Left lung (tissue), 4 donors: ENCODE measurements at regions not wholly inside any gene's neighbourhood (a gene's known extent, or its start where the extent isn't known, plus 50 kb on each side); places are given as distances from the start of the nearest gene placed in this dataset.

Experiments
- ATAC-seq: fragments of 200-7000 bp; cut with Tn5 transposase; one replicate; pipeline ENCODE4 v1.9.1; 2020; ENCODE audit warnings: moderate library complexity
- DNase-seq, 4 donors: peaks; one replicate each; pipeline ENCODE4 v3.0.0-alpha.2; 2013 to 2020
- H3K27ac ChIP-seq, 2 donors: fragments of 200-600 bp; sonication (generic) in 1 of 2; one replicate each; pipeline versions ENCODE4 v1.5.0 to v1.8.0; 2020 to 2021
- H3K27me3 ChIP-seq, 2 donors: fragments of 200-600 bp; sonication (generic) in 1 of 2; one replicate each; pipeline versions ENCODE4 v1.5.0 to v1.8.0; 2020 to 2021
- H3K36me3 ChIP-seq, 2 donors: fragments of 200-600 bp; sonication (generic) in 1 of 2; one replicate each; pipeline versions ENCODE4 v1.5.0 to v1.8.0; 2020 to 2021
- H3K4me1 ChIP-seq, 2 donors: fragments of 200-600 bp; one replicate each; pipeline ENCODE4 v1.8.0; 2021
- H3K4me3 ChIP-seq, 2 donors: fragments of 200-600 bp; sonication (generic) in 1 of 2; one replicate each; pipeline versions ENCODE4 v1.5.0 to v1.8.0; 2020 to 2021; ENCODE audit warnings: mild to moderate bottlenecking in 1 of 2
- H3K9me3 ChIP-seq, 2 donors: fragments of 200-600 bp; sonication (generic) in 1 of 2; one replicate each; pipeline versions ENCODE4 v1.5.0 to v1.8.0; 2020 to 2021
- CTCF ChIP-seq, 2 donors: fragments of 200-600 bp; sonication (generic) in 1 of 2; IDR thresholded peaks; one replicate each; pipeline versions ENCODE4 v1.5.0 to v1.8.0; 2021; ENCODE audit warnings: antibody characterized with exemption in 2 of 2
- intact Hi-C, 2 donors: fragments of 100-400 bp; cut with DNase I; formaldehyde crosslinking; loops; one replicate each; pipeline versions ENCODE4 v1.11.2 to v1.14.2; 2022
- donor health status: DM: no; HTN: yes; CAD: no.
- donor health status: DM: no; HTN: no; CAD: no.

- no peak for DNase-seq
- no peak for TF ChIP-seq CTCF (IDR thresholded peaks at IDR 0.05)
- Histone ChIP-seq H3K4me3 (no peak overlapping the region), H3K9me3 (no peaks in the 10 kb centered on the region), H3K27me3 (peaks cover 5 to 16% of the 10 kb centered on the region in 2 donors), H3K4me1 (no peaks in the 10 kb centered on the region), H3K27ac (no peak overlapping the region), H3K36me3 (no peaks in the 10 kb centered on the region)
- ATAC-seq, result no peak
- intact Hi-C loops, result loop anchor here in 1 of 2 donors (10.0 kb wide), 1 partner anchor 473 kb away; no protein-coding TSS in a partner anchor
These were observed 137.1 kb upstream of the WSCD2 start for GRCh38 chr12:107992029-107992428.

- H3K36me3 ChIP-seq, result no peaks in the 10 kb centered on the region
- peak; percentile 32 to 47 for TF ChIP-seq CTCF (IDR thresholded peaks at IDR 0.05)
- H3K4me1 ChIP-seq, result no peaks in the 10 kb centered on the region
- no peak overlapping the region for H3K27ac ChIP-seq
- intact Hi-C loops, result loop anchor here in 1 of 2 donors (10.0 kb wide), 1 partner anchor 472 kb away; no protein-coding TSS in a partner anchor
- no peaks in the 10 kb centered on the region for H3K9me3 ChIP-seq
- peaks cover 5 to 16% of the 10 kb centered on the region in 2 donors for H3K27me3 ChIP-seq
- ATAC-seq, result peak; percentile 72
- peak in 1 of 4 donors; percentile 15 for DNase-seq
- no peak overlapping the region for H3K4me3 ChIP-seq
These were observed 136.1 kb upstream of the WSCD2 start for GRCh38 chr12:107992870-107993451.

GRCh38 chr12:107998863-107999262 is 130.2 kb upstream of the WSCD2 start:
- TF ChIP-seq CTCF (IDR thresholded peaks at IDR 0.05), result no peak
- no peaks in the 10 kb centered on the region for H3K36me3 ChIP-seq
- H3K27ac ChIP-seq, result no peak overlapping the region
- no peak for DNase-seq
- H3K27me3 ChIP-seq, result peaks cover 3 to 26% of the 10 kb centered on the region in 2 donors
- no peak for ATAC-seq
- no peaks in the 10 kb centered on the region for H3K4me1 ChIP-seq
- no peak overlapping the region for H3K4me3 ChIP-seq
- intact Hi-C loops, result loop anchor here in 1 of 2 donors (10.0 kb wide), 1 partner anchor 466 kb away; no protein-coding TSS in a partner anchor
- no peaks in the 10 kb centered on the region for H3K9me3 ChIP-seq

GRCh38 chr12:108000111-108000510 is 129.0 kb upstream of the WSCD2 start:
- Histone ChIP-seq H3K9me3 (no peaks in the 10 kb centered on the region), H3K27ac (no peak overlapping the region), H3K4me3 (no peak overlapping the region), H3K36me3 (no peaks in the 10 kb centered on the region), H3K4me1 (no peaks in the 10 kb centered on the region), H3K27me3 (peaks cover 0 to 26% of the 10 kb centered on the region in 2 donors)
- intact Hi-C loops, result no loop called here
- TF ChIP-seq CTCF (IDR thresholded peaks at IDR 0.05), result no peak
- ATAC-seq (no peak), DNase-seq (no peak)

GRCh38 chr12:108004319-108004718 is 124.8 kb upstream of the WSCD2 start:
- H3K9me3 ChIP-seq, result no peaks in the 10 kb centered on the region
- H3K27me3 ChIP-seq, result peaks cover 0 to 39% of the 10 kb centered on the region in 2 donors
- intact Hi-C loops, result no loop called here
- no peak overlapping the region for H3K27ac ChIP-seq
- ATAC-seq, result no peak
- no peaks in the 10 kb centered on the region for H3K4me1 ChIP-seq
- DNase-seq, result peak in 1 of 4 donors; percentile 6
- no peak for TF ChIP-seq CTCF (IDR thresholded peaks at IDR 0.05)
- H3K36me3 ChIP-seq, result no peaks in the 10 kb centered on the region
- no peak overlapping the region for H3K4me3 ChIP-seq
